ENCODE measurements at regions not wholly inside any gene's neighbourhood (a gene's known extent, or its start where the extent isn't known, plus 50 kb on each side); places are given as distances from the start of the nearest gene placed in this dataset.
"Not testable (repeated sequence)": the region's sequence is repeated elsewhere in the genome, so short reads cannot be mapped to it uniquely, and the experiment has no call there.

GRCh38 chr6:40135491-40136072 lies 201.3 kb upstream of the MOCS1 start:
- Histone ChIP-seq H3K9ac (ENCODE audit: extremely low read depth, low read length, poor library complexity, severe bottlenecking) (no peak overlapping the region), H3K4me1 (ENCODE audit: control insufficient read depth, insufficient read depth, low read length) (no peaks in the 10 kb centered on the region), H3K27me3 (ENCODE audit: control insufficient read depth, insufficient read depth, low read length, poor library complexity, severe bottlenecking) (no peaks in the 10 kb centered on the region), H3K27ac (ENCODE audit: low read depth, low read length) (no peak overlapping the region), H3K9me3 (ENCODE audit: control insufficient read depth, low read length) (no peaks in the 10 kb centered on the region), H3K36me3 (ENCODE audit: control insufficient read depth, insufficient read depth, low read length) (no peaks in the 10 kb centered on the region), H3K4me3 (ENCODE audit: low read length) (no peak overlapping the region)
- peaks cover 5% of the 10 kb centered on the region for H3K27me3 Mint-ChIP-seq (ENCODE audit: insufficient read depth)
- 88 to 94% methylated on average over 3 to 6 of the region's 6 CpGs for whole genome bisulfite sequencing, 2 experiments (ENCODE audit: insufficient coverage in 1 of 2, insufficient read length in 1 of 2)
- no peak for DNase-seq
- H3K36me3 Mint-ChIP-seq (ENCODE audit: low read depth) = no peaks in the 10 kb centered on the region
- no peaks in the 10 kb centered on the region for H3K9me3 Mint-ChIP-seq
- H3K4me3 Mint-ChIP-seq = no peak overlapping the region
- no peak overlapping the region for H3K27ac Mint-ChIP-seq
- TF ChIP-seq, protein P1, sequence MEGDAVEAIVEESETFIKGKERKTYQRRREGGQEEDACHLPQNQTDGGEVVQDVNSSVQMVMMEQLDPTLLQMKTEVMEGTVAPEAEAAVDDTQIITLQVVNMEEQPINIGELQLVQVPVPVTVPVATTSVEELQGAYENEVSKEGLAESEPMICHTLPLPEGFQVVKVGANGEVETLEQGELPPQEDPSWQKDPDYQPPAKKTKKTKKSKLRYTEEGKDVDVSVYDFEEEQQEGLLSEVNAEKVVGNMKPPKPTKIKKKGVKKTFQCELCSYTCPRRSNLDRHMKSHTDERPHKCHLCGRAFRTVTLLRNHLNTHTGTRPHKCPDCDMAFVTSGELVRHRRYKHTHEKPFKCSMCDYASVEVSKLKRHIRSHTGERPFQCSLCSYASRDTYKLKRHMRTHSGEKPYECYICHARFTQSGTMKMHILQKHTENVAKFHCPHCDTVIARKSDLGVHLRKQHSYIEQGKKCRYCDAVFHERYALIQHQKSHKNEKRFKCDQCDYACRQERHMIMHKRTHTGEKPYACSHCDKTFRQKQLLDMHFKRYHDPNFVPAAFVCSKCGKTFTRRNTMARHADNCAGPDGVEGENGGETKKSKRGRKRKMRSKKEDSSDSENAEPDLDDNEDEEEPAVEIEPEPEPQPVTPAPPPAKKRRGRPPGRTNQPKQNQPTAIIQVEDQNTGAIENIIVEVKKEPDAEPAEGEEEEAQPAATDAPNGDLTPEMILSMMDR (conservative IDR thresholded peaks at IDR 0.05) = no peak
- peaks cover 6% of the 10 kb centered on the region for H3K4me1 Mint-ChIP-seq

DNA sequence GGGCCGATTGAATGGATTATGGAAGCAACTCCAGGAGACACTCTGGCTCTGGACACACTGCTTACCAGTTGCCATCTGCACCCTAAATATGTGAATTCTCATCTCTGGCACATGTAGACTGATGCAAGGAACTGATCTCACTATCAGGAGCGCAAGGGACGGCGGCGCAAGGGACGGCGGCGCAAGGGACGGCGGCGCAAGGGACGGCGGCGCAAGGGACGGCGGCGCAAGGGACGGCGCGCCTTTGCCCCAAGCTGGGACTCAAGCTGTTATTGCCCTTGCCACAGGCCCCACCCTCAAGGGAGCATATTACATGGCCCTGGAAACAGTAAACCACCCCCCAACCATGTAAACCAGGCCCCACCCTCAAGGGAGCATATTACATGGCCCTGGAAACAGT lies 199.7 kb upstream of the MOCS1 start:
- not testable (repeated sequence) for H3K36me3 ChIP-seq (ENCODE audit: control insufficient read depth, insufficient read depth, low read length); H3K36me3 Mint-ChIP-seq (ENCODE audit: low read depth); H3K4me1 Mint-ChIP-seq; H3K4me1 ChIP-seq (ENCODE audit: control insufficient read depth, insufficient read depth, low read length); H3K4me3 ChIP-seq (ENCODE audit: low read length); H3K4me3 Mint-ChIP-seq; H3K9me3 Mint-ChIP-seq; H3K27me3 ChIP-seq (ENCODE audit: control insufficient read depth, insufficient read depth, low read length, poor library complexity, severe bottlenecking); DNase-seq; H3K27me3 Mint-ChIP-seq (ENCODE audit: insufficient read depth); H3K27ac ChIP-seq (ENCODE audit: low read depth, low read length); H3K27ac Mint-ChIP-seq; H3K9ac ChIP-seq (ENCODE audit: extremely low read depth, low read length, poor library complexity, severe bottlenecking); H3K9me3 ChIP-seq (ENCODE audit: control insufficient read depth, low read length)
- WGBS, 2 experiments (ENCODE audit: insufficient coverage in 1 of 2, insufficient read length in 1 of 2) = 95 to 100% methylated on average over 1 to 20 of the region's 20 CpGs

- no peak for DNase-seq
- no peak overlapping the region for H3K9ac ChIP-seq (ENCODE audit: extremely low read depth, low read length, poor library complexity, severe bottlenecking)
- TF ChIP-seq, protein P1 (conservative IDR thresholded peaks at IDR 0.05) = no peak
- H3K27ac ChIP-seq (ENCODE audit: low read depth, low read length) = no peak overlapping the region
- no peaks in the 10 kb centered on the region for H3K4me1 Mint-ChIP-seq
- 90% methylated on average over 2 of the region's 2 CpGs; no CpG with 5 or more reads in 1 of the 2 experiments for WGBS, 2 experiments (ENCODE audit: insufficient coverage in 1 of 2, insufficient read length in 1 of 2)
- no peaks in the 10 kb centered on the region for H3K36me3 ChIP-seq (ENCODE audit: control insufficient read depth, insufficient read depth, low read length)
- H3K9me3 Mint-ChIP-seq = no peaks in the 10 kb centered on the region
- H3K27me3 ChIP-seq (ENCODE audit: control insufficient read depth, insufficient read depth, low read length, poor library complexity, severe bottlenecking) = peaks cover 15% of the 10 kb centered on the region
- H3K9me3 ChIP-seq (ENCODE audit: control insufficient read depth, low read length) = no peaks in the 10 kb centered on the region
- H3K4me3 Mint-ChIP-seq = no peak overlapping the region
- peaks cover 5% of the 10 kb centered on the region for H3K27me3 Mint-ChIP-seq (ENCODE audit: insufficient read depth)
- no peaks in the 10 kb centered on the region for H3K36me3 Mint-ChIP-seq (ENCODE audit: low read depth)
- no peak overlapping the region for H3K4me3 ChIP-seq (ENCODE audit: low read length)
- no peak overlapping the region for H3K27ac Mint-ChIP-seq
- H3K4me1 ChIP-seq (ENCODE audit: control insufficient read depth, insufficient read depth, low read length) = no peaks in the 10 kb centered on the region
Measured at GRCh38 chr6:40131675-40132074, 197.4 kb upstream of the MOCS1 start.

- TF ChIP-seq, protein P1 (conservative IDR thresholded peaks at IDR 0.05) = no peak
- no peak for DNase-seq
- Histone ChIP-seq H3K27ac (ENCODE audit: low read depth, low read length) (no peak overlapping the region), H3K9me3 (ENCODE audit: control insufficient read depth, low read length) (no peaks in the 10 kb centered on the region), H3K9ac (ENCODE audit: extremely low read depth, low read length, poor library complexity, severe bottlenecking) (no peak overlapping the region), H3K4me3 (ENCODE audit: low read length) (no peak overlapping the region), H3K4me1 (ENCODE audit: control insufficient read depth, insufficient read depth, low read length) (no peaks in the 10 kb centered on the region), H3K36me3 (ENCODE audit: control insufficient read depth, insufficient read depth, low read length) (no peaks in the 10 kb centered on the region), H3K27me3 (ENCODE audit: control insufficient read depth, insufficient read depth, low read length, poor library complexity, severe bottlenecking) (peaks cover 26% of the 10 kb centered on the region)
- no peaks in the 10 kb centered on the region for H3K4me1 Mint-ChIP-seq
- 88% methylated on average over 2 of the region's 2 CpGs; no CpG with 5 or more reads in 1 of the 2 experiments for WGBS, 2 experiments (ENCODE audit: insufficient coverage in 1 of 2, insufficient read length in 1 of 2)
- H3K27me3 Mint-ChIP-seq (ENCODE audit: insufficient read depth) = peaks cover 5% of the 10 kb centered on the region
- no peak overlapping the region for H3K4me3 Mint-ChIP-seq
- H3K9me3 Mint-ChIP-seq = no peaks in the 10 kb centered on the region
- no peaks in the 10 kb centered on the region for H3K36me3 Mint-ChIP-seq (ENCODE audit: low read depth)
- no peak overlapping the region for H3K27ac Mint-ChIP-seq
Measured at GRCh38 chr6:40128127-40128526, 193.9 kb upstream of the MOCS1 start.

Measured in endodermal cell (in vitro differentiated cells).